ENCODE measurements at regions not wholly inside any gene's neighbourhood (a gene's known extent, or its start where the extent isn't known, plus 50 kb on each side); places are given as distances from the start of the nearest gene placed in this dataset.

GRCh38 chr2:239531456-239532241 is 130.8 kb upstream of the HDAC4 start:
- TF ChIP-seq ATF3 (IDR thresholded peaks at IDR 0.05) (no peak), CTCF (IDR thresholded peaks at IDR 0.05; ENCODE audit: low read depth, low read length, missing input control) (no peak)

All from liver (tissue), 3 donors.